Fibroblast of lung (primary cell): ENCODE measurements at regions not wholly inside any gene's neighbourhood (a gene's known extent, or its start where the extent isn't known, plus 50 kb on each side); places are given as distances from the start of the nearest gene placed in this dataset.

Experiments
- CTCF ChIP-seq, 2 donors: IDR thresholded peaks in 1 of 2; conservative IDR thresholded peaks in 1 of 2; 1 replicate in 1 of 2; 2 replicates in 1 of 2; pipeline ENCODE4 v1.5.1; 2011 to 2012; ENCODE audit warnings: low read length in 2 of 2, control low read depth in 1 of 2, inconsistent platforms in 1 of 2, low read depth in 1 of 2, mild to moderate bottlenecking in 1 of 2
- EZH2 ChIP-seq: IDR thresholded peaks from 2 replicates; pipeline ENCODE4 v1.5.1; 2012; ENCODE audit warnings: low read length, control low read depth, mild to moderate bottlenecking; ENCODE audit errors: missing control alignments

- no peak for TF ChIP-seq CTCF (conservative IDR thresholded peaks at IDR 0.05 in 1 of 2, IDR thresholded peaks at IDR 0.05 in 1 of 2; ENCODE audit: low read depth in 1 of 2, low read length in 2 of 2)
- no peak for TF ChIP-seq EZH2
Measured at GRCh38 chr2:220891405-220891804, 680.7 kb downstream of the EPHA4 start.
